Left colon (tissue), 2 donors: ENCODE measurements at regions not wholly inside any gene's neighbourhood (a gene's known extent, or its start where the extent isn't known, plus 50 kb on each side); places are given as distances from the start of the nearest gene placed in this dataset.

Experiments
- ATAC-seq: fragments of 200-7000 bp; cut with Tn5 transposase; one replicate; pipeline ENCODE4 v1.9.1; 2020; ENCODE audit warnings: mild to moderate bottlenecking, moderate library complexity
- DNase-seq, 2 donors: peaks; one replicate each; pipeline ENCODE4 v3.0.0-alpha.2; 2020
- intact Hi-C, 2 donors: fragments of 100-400 bp; cut with DNase I in 1 of 2; cut with micrococcal nuclease in 1 of 2; formaldehyde crosslinking; loops; one replicate each; pipeline versions ENCODE4 v1.11.2 to v1.14.0; 2022; cut with DNase I, micrococcal nuclease
- donor health status: DM: no; HTN: no; CAD: no.
- donor health status: DM: yes; HTN: yes; CAD: no.

DNA sequence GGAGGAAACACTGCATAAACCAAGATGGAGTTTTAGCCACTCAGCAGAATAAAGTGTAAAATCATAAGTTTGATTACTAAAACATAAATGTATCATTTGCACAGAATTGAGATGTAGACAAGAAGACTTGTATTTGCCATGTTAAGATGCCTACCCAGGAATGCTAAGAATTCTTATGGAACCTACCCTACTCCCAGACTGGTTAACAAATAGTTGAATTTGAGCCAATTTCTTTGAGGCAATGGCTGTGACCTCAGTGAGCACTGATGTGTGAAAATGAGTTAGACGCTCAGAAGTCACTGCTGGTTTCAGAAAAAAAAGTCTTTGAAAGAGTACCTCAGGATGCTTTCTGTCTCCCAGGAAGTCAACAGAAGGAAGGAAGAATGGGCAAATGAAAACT is 95.6 kb downstream of the ESM1 start:
- ATAC-seq (no peak), DNase-seq (no peak)
- intact Hi-C loops = no loop called here

- no peak for ATAC-seq
- intact Hi-C loops = no loop called here
- DNase-seq = no peak
Measured at GRCh38 chr5:54887663-54888062, 97.7 kb downstream of the ESM1 start.

DNA sequence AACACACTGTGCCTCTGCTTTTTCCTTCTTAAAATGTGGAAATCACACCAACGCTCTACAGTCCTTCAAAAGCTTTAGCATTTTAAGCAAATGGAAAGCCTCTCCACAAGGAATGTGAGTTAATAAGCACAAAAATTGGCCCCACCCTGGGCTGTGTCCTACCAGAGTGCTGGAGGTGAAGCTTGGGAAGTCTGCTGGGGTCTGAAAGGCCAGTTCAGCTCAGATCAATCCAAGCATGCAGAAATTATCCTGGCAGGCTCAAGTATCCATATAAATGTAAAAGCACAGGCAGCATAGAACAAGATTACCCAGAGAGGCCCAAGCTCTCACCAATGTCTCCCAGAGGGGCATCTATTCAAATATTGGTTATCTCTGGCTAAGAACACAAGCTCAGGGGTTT is 98.5 kb downstream of the ESM1 start:
- no peak for DNase-seq
- intact Hi-C loops = no loop called here

DNA sequence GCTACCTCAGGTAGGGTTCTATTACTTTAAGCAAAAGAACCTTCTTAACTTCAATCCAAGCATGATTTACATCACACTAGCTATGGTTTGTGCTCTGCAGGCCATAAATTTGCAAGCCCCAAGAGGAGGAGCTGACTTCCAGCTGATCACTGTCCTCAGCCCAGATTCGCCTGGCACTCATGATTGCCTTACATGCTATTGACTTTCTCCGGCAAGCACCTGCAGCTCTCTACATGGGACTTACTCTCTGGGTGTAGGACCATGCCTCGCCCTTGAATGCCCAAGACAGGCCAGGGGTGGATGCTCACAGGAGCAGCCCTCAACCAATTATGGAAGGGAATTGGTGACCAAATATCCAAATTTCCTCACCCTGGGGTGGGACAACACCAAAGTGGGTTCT is 99.8 kb downstream of the ESM1 start:
- no peak for ATAC-seq
- intact Hi-C loops = no loop called here
- DNase-seq = no peak

More for the DNA sequence above, 98.5 kb downstream of the ESM1 start:
- no peak for ATAC-seq

DNA sequence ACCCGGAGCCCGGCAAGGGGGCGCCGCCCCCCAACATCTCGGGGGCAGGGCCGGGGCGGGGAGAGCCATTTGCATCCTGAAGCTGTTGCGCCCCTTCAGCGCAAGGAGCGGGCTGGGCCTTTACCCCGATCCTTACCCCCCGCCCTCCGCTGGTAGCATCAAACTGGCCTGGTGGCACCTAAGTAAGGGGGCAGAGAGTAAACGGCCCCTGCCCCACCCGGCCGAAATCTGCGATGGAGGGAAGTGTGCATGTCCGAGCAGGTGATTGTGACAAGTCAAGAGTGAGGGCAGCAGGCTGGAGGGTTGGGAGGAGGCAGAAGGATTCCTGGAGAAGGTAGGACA is 101.2 kb downstream of the ESM1 start:
- ATAC-seq = no peak
- intact Hi-C loops = no loop called here
- DNase-seq = no peak

- intact Hi-C loops = no loop called here
- ATAC-seq = peak; percentile 34
- peak in 1 of 2 donors; percentile 35 for DNase-seq
Measured at GRCh38 chr5:54883374-54884194, 101.8 kb downstream of the ESM1 start.

DNA sequence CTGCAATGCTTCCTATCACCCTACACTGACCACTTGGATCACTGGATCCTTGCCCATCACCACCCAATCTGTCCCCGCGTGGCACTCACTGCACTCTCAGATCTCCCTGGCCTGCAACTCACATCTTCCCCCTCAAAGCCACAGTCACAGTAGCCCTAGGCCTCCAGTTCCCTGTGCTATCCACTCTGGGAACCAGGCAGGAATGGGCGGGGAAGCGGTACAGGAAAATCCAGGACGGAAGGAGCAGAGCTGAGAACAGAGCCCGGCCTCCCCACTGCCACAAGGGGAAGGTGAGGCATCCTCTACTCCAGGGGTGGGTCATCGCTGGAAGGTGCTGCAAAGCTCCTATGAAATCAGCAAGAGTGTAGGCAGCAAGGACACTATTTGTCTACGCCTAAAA is 102.6 kb downstream of the ESM1 start:
- intact Hi-C loops = no loop called here
- ATAC-seq (no peak), DNase-seq (no peak)

DNA sequence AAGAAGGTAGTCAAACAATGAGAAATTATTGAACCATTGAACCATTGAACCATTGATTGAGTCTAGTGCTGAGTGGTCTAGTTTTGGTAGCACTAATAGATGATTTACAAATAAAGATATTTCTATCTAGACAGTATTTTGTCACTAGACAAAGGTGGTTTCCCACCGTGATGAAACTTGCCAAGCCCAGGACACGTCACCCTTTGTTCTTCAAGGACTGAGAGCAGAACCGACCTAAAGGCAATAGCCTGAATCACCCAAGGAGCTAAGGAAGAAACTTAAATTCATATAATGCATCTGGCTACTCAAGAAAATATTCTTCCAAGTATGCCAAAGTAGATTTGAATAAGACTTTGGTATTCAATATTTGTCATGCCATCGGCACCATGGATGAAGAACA is 103.3 kb downstream of the ESM1 start:
- ATAC-seq (no peak), DNase-seq (no peak)
- intact Hi-C loops = no loop called here

DNA sequence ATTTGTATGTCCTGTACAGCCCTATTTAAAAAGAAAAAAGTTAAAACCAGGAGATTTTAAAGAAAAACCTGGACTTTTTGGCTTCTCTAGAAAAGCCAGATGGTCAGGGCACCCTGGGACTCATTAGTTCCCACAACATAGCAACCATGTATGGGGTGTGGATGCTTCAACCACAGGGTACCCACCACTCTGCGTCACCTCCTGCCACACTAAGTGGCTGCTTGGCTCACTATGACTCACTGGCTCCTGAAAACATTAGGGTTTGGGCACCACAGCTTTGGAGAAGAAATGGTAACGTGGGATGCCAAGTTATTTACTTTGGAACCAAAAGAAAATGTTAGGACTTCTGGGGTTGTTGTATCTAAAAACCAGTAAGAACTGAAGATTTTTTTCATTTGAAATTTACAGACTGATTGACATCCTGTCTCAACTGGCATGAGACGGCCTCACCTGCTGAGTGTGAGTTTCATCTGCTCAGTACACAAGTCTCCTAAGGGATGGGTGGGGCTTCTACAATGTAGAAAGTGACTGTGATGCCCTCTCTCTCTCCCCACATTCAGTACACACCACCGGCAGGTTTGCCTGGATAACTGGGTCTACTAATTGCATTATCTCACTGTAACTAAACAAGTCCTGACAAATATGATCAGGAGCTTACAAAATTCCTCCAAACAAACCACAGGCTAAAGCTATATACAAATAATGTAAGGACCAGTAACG is 103.9 kb downstream of the ESM1 start:
- intact Hi-C loops = no loop called here
- DNase-seq = no peak
- ATAC-seq = no peak

- ATAC-seq (no peak), DNase-seq (no peak)
- intact Hi-C loops = no loop called here
Measured at GRCh38 chr5:54876976-54877375, 108.4 kb downstream of the ESM1 start.

- intact Hi-C loops = no loop called here
Measured at GRCh38 chr5:54876556-54876955, 108.8 kb downstream of the ESM1 start.

DNA sequence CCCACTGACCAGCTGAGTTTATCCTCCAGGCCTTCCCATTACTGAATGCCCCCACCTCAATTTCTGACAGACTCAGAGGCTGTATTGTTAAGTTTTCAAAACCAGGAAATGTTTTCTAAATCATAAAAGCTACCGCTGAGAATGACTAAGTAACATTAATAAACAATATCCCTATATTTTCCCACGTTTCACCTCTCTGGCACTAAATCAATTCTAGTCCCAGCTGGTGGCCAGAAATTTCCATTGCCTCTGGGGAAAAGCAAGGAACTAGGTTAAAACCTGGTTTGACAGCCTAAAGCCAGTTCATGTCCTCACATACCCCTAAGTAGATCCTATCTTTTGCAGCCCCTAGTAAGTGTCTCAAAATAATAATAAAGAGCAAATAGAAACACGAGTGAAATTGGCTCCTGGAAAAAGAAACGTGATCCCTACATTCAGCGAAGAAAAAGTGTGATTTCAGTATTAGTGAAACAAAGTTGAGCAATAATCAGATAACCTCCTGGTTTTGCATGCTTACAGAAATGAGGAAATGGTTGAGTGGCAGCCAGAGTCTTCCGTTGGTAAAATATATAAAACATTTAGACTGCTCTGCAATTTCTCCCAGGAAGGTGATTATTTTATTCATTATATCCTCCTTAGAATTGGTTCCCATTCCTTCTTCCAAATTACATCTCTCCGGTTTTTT is 110.9 kb downstream of the ESM1 start:
- ATAC-seq (no peak), DNase-seq (no peak)
- intact Hi-C loops = no loop called here

More at GRCh38 chr5:54876556-54876955, 108.8 kb downstream of the ESM1 start:
- DNase-seq (no peak), ATAC-seq (no peak)

- intact Hi-C loops = no loop called here
- DNase-seq = no peak
- ATAC-seq = no peak
Measured at GRCh38 chr5:54873691-54874090, 111.7 kb downstream of the ESM1 start.

- intact Hi-C loops = no loop called here
- ATAC-seq (no peak), DNase-seq (no peak)
Measured at GRCh38 chr5:54872810-54873209, 112.6 kb downstream of the ESM1 start.

- no peak for ATAC-seq
- intact Hi-C loops = no loop called here
- DNase-seq = no peak
Measured at GRCh38 chr5:54870271-54870670, 115.1 kb downstream of the ESM1 start.

GRCh38 chr5:54869691-54870090 is 115.7 kb downstream of the ESM1 start:
- ATAC-seq = no peak
- intact Hi-C loops = no loop called here

GRCh38 chr5:54868511-54869483 is 116.6 kb downstream of the ESM1 start:
- DNase-seq (no peak), ATAC-seq (no peak)
- intact Hi-C loops = no loop called here

More at GRCh38 chr5:54869691-54870090, 115.7 kb downstream of the ESM1 start:
- DNase-seq = no peak

DNA sequence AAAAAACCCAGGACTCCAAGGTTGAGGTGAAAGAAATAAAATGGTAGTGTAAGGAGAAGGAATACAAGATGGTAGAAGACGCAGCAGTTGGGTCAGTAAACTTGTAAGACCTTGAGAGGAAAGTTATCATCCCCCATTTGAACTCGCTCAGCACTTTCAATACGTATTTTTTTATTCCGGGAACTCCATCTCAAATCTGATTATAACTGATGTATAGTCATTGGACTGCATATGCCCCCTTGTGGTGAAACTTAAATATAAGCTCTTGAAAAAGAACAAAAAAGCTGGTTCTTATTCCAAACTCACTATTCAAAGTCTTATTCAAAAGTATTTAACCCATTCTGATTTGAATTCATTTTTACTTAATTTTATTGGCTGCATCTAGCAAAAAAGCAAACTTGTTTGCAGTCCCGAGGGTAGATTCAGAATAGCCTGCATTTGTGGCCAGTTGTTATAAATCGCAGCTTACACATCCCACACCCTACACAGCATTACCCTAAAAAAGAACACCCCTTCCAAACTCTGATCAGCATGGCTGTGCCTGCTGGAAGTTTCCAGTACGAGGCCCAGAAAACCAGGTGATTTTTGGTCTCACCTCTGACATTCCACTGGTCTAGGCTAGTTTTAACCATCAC is 118.0 kb downstream of the ESM1 start:
- intact Hi-C loops = no loop called here
- ATAC-seq = no peak
- DNase-seq = no peak
